Vagina (tissue), 2 donors: ENCODE measurements at regions not wholly inside any gene's neighbourhood (a gene's known extent, or its start where the extent isn't known, plus 50 kb on each side); places are given as distances from the start of the nearest gene placed in this dataset.

Experiments used
- DNase-seq, 2 donors: peaks; one replicate each; pipeline ENCODE4 v3.0.0-alpha.2; 2017; ENCODE audit errors: extremely low spot score in 2 of 2
- H3K27ac ChIP-seq: fragments of 200-600 bp; sonication (generic); one replicate; pipeline ENCODE4 v1.5.1; 2019
- H3K27me3 ChIP-seq: fragments of 200-600 bp; sonication (generic); one replicate; pipeline ENCODE4 v1.5.1; 2019
- H3K36me3 ChIP-seq, 2 donors: fragments of 200-600 bp; sonication (generic); one replicate each; pipeline ENCODE4 v1.5.1; 2017 to 2019
- H3K4me1 ChIP-seq: fragments of 200-600 bp; sonication (generic); one replicate; pipeline ENCODE4 v1.5.1; 2019
- H3K4me3 ChIP-seq, 2 donors: fragments of 200-600 bp; sonication (generic); 1 replicate in 1 of 2; 2 replicates in 1 of 2; pipeline ENCODE4 v1.5.1; 2016 to 2019
- H3K9me3 ChIP-seq: fragments of 200-600 bp; sonication (generic); one replicate; pipeline ENCODE4 v1.5.1; 2019
- POLR2A ChIP-seq, 2 donors: fragments of 450-650 bp; IDR thresholded peaks; one replicate each; pipeline ENCODE4 v1.6.1; 2017; ENCODE audit warnings: antibody characterized with exemption in 2 of 2, mild to moderate bottlenecking in 2 of 2, moderate library complexity in 2 of 2
- POLR2AphosphoS5 ChIP-seq, 2 donors: sonication (generic); formaldehyde crosslinking; IDR thresholded peaks; one replicate each; pipeline ENCODE4 v1.9.0; 2017; ENCODE audit warnings: antibody characterized with exemption in 2 of 2, mild to moderate bottlenecking in 2 of 2, low read depth in 1 of 2; ENCODE audit not compliant: insufficient read depth in 1 of 2
- intact Hi-C: fragments of 100-400 bp; cut with DNase I; formaldehyde crosslinking; loops from one replicate; pipeline ENCODE4 v1.15.1; 2023
- TF ChIP-seq, protein P1 (sequence below), 3 experiments: fragments of 450-650 bp in 2 of 3; fragments of 200-600 bp in 1 of 3; sonication (generic) in 1 of 3; IDR thresholded peaks; one replicate each; pipeline ENCODE4 v1.5.1; 2017 to 2019; ENCODE audit warnings: antibody characterized with exemption in 3 of 3, mild to moderate bottlenecking in 2 of 3, moderate library complexity in 2 of 3

DNA sequence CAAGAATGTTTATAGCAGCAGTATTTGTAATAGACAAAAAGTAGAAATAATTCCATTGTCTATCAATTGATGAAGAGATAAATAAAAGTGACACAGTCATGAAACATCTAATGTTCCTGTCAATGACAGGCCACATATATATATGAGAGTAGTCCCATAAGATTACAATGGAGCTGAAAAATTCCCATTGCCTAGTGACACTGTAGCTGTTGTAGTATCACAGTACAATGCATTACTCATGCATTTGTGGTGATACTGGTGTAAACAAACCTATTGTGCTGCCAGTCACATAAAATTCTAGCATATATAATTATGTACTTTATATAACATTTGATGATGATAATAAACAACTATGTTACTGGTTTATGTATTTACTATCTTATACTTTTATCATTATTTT is 141.9 kb upstream of the LYPLAL1 start:
- TF ChIP-seq, protein P1, sequence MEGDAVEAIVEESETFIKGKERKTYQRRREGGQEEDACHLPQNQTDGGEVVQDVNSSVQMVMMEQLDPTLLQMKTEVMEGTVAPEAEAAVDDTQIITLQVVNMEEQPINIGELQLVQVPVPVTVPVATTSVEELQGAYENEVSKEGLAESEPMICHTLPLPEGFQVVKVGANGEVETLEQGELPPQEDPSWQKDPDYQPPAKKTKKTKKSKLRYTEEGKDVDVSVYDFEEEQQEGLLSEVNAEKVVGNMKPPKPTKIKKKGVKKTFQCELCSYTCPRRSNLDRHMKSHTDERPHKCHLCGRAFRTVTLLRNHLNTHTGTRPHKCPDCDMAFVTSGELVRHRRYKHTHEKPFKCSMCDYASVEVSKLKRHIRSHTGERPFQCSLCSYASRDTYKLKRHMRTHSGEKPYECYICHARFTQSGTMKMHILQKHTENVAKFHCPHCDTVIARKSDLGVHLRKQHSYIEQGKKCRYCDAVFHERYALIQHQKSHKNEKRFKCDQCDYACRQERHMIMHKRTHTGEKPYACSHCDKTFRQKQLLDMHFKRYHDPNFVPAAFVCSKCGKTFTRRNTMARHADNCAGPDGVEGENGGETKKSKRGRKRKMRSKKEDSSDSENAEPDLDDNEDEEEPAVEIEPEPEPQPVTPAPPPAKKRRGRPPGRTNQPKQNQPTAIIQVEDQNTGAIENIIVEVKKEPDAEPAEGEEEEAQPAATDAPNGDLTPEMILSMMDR (IDR thresholded peaks at IDR 0.05) = no peak
- TF ChIP-seq POLR2AphosphoS5 (IDR thresholded peaks at IDR 0.05; ENCODE audit: insufficient read depth in 1 of 2, low read depth in 1 of 2) = no peak
- TF ChIP-seq POLR2A (IDR thresholded peaks at IDR 0.05) = no peak
- no peaks in the 10 kb centered on the region for H3K36me3 ChIP-seq
- no peaks in the 10 kb centered on the region for H3K27me3 ChIP-seq
- intact Hi-C loops = no loop called here
- no peaks in the 10 kb centered on the region for H3K4me1 ChIP-seq
- H3K4me3 ChIP-seq = no peak overlapping the region
- H3K9me3 ChIP-seq = no peaks in the 10 kb centered on the region
- no peak overlapping the region for H3K27ac ChIP-seq
- DNase-seq = no peak

DNA sequence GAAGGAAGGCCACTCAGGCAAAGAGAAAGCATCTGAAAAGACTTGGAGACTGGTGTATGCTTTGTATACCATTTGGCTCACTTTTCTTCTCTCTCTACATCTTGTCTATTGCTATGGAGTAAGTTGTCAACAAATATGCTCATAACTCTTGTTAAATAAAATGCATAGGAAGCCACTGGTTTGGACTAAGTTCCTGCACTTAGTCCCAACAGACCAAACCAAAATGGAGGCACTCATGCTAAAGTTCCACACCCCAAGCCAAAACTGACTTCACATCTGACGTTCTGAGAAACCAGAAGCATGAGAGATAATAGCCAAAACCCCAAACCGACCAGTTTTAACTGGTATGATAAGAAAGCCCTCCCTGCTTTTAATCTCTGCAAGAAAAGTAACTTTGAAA is 135.3 kb upstream of the LYPLAL1 start:
- no peak for DNase-seq
- TF ChIP-seq POLR2A (IDR thresholded peaks at IDR 0.05) (no peak), POLR2AphosphoS5 (IDR thresholded peaks at IDR 0.05; ENCODE audit: insufficient read depth in 1 of 2, low read depth in 1 of 2) (no peak)
- TF ChIP-seq, protein P1 (IDR thresholded peaks at IDR 0.05) = no peak
- no peaks in the 10 kb centered on the region for H3K27me3 ChIP-seq
- intact Hi-C loops = no loop called here
- no peaks in the 10 kb centered on the region for H3K4me1 ChIP-seq
- no peak overlapping the region for H3K27ac ChIP-seq
- no peak overlapping the region for H3K4me3 ChIP-seq
- H3K9me3 ChIP-seq = no peaks in the 10 kb centered on the region
- no peaks in the 10 kb centered on the region for H3K36me3 ChIP-seq

DNA sequence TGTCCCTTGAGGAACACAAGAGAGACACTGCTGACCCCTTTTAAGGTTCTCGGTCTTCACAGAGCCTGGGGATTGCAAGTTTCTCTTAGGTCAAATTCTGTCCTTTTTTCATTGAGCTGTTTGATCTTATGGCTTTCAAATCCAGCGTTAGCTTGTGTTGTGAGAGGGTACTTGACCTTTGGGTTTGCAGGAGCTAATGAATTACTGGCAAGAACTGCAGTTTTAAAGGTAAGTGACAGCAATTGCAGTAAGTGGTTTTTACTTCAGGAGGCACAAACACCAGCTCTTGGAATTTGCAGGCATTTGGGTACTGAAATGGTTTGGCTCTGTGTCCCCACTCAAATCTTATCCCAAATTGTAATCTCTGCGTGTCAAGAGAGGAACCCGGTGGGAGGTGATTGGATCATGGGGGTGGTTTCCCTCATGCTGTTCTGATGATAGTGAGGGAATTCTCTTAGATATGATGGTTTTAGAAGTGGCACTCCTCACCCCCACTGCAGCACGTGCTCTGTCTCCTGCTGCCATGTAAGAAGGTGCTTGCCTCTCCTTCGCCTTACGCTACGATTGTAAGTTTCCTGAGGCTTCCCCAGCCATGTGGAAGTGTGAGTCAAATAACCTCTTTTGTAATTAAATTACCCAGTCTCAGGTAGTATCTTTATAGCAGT is 134.5 kb upstream of the LYPLAL1 start:
- no peaks in the 10 kb centered on the region for H3K4me1 ChIP-seq
- intact Hi-C loops = no loop called here
- no peaks in the 10 kb centered on the region for H3K9me3 ChIP-seq
- TF ChIP-seq, protein P1 (IDR thresholded peaks at IDR 0.05) = no peak
- TF ChIP-seq POLR2AphosphoS5 (IDR thresholded peaks at IDR 0.05; ENCODE audit: insufficient read depth in 1 of 2, low read depth in 1 of 2) (no peak), POLR2A (IDR thresholded peaks at IDR 0.05) (no peak)
- H3K36me3 ChIP-seq = no peaks in the 10 kb centered on the region
- no peak overlapping the region for H3K27ac ChIP-seq
- no peak overlapping the region for H3K4me3 ChIP-seq
- no peak for DNase-seq
- no peaks in the 10 kb centered on the region for H3K27me3 ChIP-seq

DNA sequence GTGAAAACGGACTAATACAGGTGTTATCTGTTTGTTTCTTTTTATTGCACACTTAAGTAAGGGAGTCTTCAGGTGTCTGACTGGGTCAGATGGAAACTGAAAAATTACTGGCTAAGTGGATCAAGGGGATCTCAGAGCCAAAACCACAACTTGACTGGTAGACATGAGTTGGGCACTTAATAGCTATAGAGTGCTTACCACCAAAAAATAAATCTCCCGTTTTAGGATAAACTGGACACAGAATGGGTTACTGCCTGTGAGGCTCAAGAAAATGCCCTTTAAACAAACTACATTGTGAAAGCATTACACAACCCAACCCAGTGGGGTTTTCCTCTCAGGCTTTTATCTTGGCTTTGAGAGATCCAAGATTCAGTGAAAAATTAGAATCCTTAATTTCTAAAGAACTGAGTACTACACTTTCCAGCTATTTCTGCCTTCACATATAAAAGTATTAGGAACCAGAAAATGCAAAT is 134.0 kb upstream of the LYPLAL1 start:
- TF ChIP-seq POLR2A (IDR thresholded peaks at IDR 0.05) (no peak), POLR2AphosphoS5 (IDR thresholded peaks at IDR 0.05; ENCODE audit: insufficient read depth in 1 of 2, low read depth in 1 of 2) (no peak)
- TF ChIP-seq, protein P1 (IDR thresholded peaks at IDR 0.05) = no peak
- Histone ChIP-seq H3K4me1 (no peaks in the 10 kb centered on the region), H3K27me3 (no peaks in the 10 kb centered on the region), H3K27ac (no peak overlapping the region), H3K4me3 (no peak overlapping the region), H3K9me3 (no peaks in the 10 kb centered on the region), H3K36me3 (no peaks in the 10 kb centered on the region)
- DNase-seq = no peak
- intact Hi-C loops = no loop called here

DNA sequence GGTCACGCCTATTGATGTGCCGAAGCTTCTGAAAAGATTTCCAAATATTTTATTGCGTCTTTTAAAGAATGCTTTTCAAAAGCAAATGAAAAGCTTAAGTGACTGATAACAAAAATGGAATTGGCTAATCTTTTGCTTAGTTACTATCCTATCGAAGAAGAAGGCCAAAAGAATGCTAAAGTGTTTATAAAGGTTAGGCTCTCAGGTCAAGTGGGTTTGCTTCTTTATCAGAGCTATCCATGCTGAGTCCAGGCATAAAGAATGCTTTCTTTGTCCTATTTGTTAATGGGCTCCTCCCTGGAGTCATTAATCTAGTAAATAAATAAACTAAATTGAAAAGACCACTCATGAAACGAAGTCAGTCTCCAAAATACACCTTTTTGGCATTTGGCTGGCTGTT is 133.4 kb upstream of the LYPLAL1 start:
- TF ChIP-seq POLR2A (IDR thresholded peaks at IDR 0.05) = no peak
- TF ChIP-seq POLR2AphosphoS5 (IDR thresholded peaks at IDR 0.05; ENCODE audit: insufficient read depth in 1 of 2, low read depth in 1 of 2) = no peak
- TF ChIP-seq, protein P1 (IDR thresholded peaks at IDR 0.05) = no peak
- H3K27me3 ChIP-seq = no peaks in the 10 kb centered on the region
- H3K36me3 ChIP-seq = no peaks in the 10 kb centered on the region
- no peak for DNase-seq
- no peak overlapping the region for H3K4me3 ChIP-seq
- H3K4me1 ChIP-seq = no peaks in the 10 kb centered on the region
- no peak overlapping the region for H3K27ac ChIP-seq
- intact Hi-C loops = no loop called here
- H3K9me3 ChIP-seq = no peaks in the 10 kb centered on the region
